ENCODE measurements at regions not wholly inside any gene's neighbourhood (a gene's known extent, or its start where the extent isn't known, plus 50 kb on each side); places are given as distances from the start of the nearest gene placed in this dataset.

GRCh38 chr16:50862818-50863643, 121.1 kb downstream of the CYLD start:
- H3K9me3 ChIP-seq, result no peaks in the 10 kb centered on the region
- no peak overlapping the region for H3K27ac ChIP-seq
- no peaks in the 10 kb centered on the region for H3K4me1 ChIP-seq (ENCODE audit: control insufficient read depth in 1 of 2, insufficient read depth in 1 of 2, low read depth in 1 of 2, low read length in 1 of 2)
- no peaks in the 10 kb centered on the region for H3K36me3 ChIP-seq
- no peaks in the 10 kb centered on the region for H3K27me3 ChIP-seq
- TF ChIP-seq CTCF (IDR thresholded peaks at IDR 0.05), result no peak
- no peak overlapping the region for H3K4me3 ChIP-seq (ENCODE audit: low read depth in 1 of 2, low read length in 1 of 2)

GRCh38 chr16:50861970-50862411, 120.1 kb downstream of the CYLD start:
- TF ChIP-seq CTCF (IDR thresholded peaks at IDR 0.05), result no peak
- Histone ChIP-seq H3K4me1 (ENCODE audit: control insufficient read depth in 1 of 2, insufficient read depth in 1 of 2, low read depth in 1 of 2, low read length in 1 of 2) (no peaks in the 10 kb centered on the region), H3K9me3 (no peaks in the 10 kb centered on the region), H3K27ac (no peak overlapping the region), H3K27me3 (no peaks in the 10 kb centered on the region), H3K36me3 (no peaks in the 10 kb centered on the region), H3K4me3 (ENCODE audit: low read depth in 1 of 2, low read length in 1 of 2) (no peak overlapping the region)

- Histone ChIP-seq H3K27ac (no peak overlapping the region), H3K9me3 (no peaks in the 10 kb centered on the region), H3K36me3 (no peaks in the 10 kb centered on the region), H3K4me1 (ENCODE audit: control insufficient read depth in 1 of 2, insufficient read depth in 1 of 2, low read depth in 1 of 2, low read length in 1 of 2) (no peaks in the 10 kb centered on the region), H3K4me3 (ENCODE audit: low read depth in 1 of 2, low read length in 1 of 2) (no peak overlapping the region), H3K27me3 (no peaks in the 10 kb centered on the region)
- no peak for TF ChIP-seq CTCF (IDR thresholded peaks at IDR 0.05)
Observed at GRCh38 chr16:50861451-50861850, 119.6 kb downstream of the CYLD start.

- H3K27ac ChIP-seq, result no peak overlapping the region
- H3K36me3 ChIP-seq, result no peaks in the 10 kb centered on the region
- no peaks in the 10 kb centered on the region for H3K9me3 ChIP-seq
- H3K4me1 ChIP-seq (ENCODE audit: control insufficient read depth in 1 of 2, insufficient read depth in 1 of 2, low read depth in 1 of 2, low read length in 1 of 2), result no peaks in the 10 kb centered on the region
- no peak for TF ChIP-seq CTCF (IDR thresholded peaks at IDR 0.05)
- H3K4me3 ChIP-seq (ENCODE audit: low read depth in 1 of 2, low read length in 1 of 2), result no peak overlapping the region
- H3K27me3 ChIP-seq, result no peaks in the 10 kb centered on the region
Observed at GRCh38 chr16:50859628-50860360, 117.9 kb downstream of the CYLD start.

DNA sequence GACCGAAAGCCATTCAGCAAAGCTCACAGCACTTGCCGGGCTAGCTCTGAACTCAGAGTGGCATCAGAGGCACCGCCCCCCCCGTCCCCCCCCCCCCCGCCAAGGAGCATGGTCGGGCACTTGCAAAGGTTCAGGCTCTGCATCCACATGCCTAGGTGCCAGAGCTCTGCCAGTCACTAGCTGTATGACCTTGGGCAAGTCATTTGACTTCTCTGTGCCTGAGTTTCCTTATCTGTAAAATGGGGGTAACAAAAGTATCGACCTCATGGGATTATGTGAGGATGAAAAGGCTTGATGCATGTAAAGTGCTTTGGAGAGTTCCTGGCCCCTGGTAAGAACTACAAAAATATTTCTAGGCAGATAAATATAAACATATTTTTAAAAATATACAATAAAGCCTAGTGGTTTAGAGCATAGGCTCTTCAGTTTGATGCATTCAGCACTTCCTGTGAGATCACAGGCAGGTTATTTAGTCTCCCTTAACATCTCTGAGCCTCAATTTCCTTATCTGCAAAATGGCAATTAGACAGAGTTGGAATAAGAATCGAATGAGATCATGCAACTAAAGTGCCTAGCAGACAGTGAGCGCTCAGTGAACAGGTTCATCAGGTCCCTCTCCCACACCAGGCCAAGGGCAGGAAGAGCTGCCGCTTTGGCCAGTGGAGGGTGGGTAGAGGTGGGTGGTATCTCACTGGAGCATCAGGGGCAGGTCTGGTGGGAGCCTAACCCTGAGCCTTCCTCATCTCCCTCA, 117.2 kb downstream of the CYLD start:
- no peak overlapping the region for H3K4me3 ChIP-seq (ENCODE audit: low read depth in 1 of 2, low read length in 1 of 2)
- TF ChIP-seq CTCF (IDR thresholded peaks at IDR 0.05), result no peak
- no peak overlapping the region for H3K27ac ChIP-seq

More for the DNA sequence above, 117.2 kb downstream of the CYLD start:
- no peaks in the 10 kb centered on the region for H3K9me3 ChIP-seq
- no peaks in the 10 kb centered on the region for H3K4me1 ChIP-seq (ENCODE audit: control insufficient read depth in 1 of 2, insufficient read depth in 1 of 2, low read depth in 1 of 2, low read length in 1 of 2)
- H3K27me3 ChIP-seq, result no peaks in the 10 kb centered on the region
- no peaks in the 10 kb centered on the region for H3K36me3 ChIP-seq

Data from neutrophil (primary cell).